ENCODE measurements at regions not wholly inside any gene's neighbourhood (a gene's known extent, or its start where the extent isn't known, plus 50 kb on each side); places are given as distances from the start of the nearest gene placed in this dataset.

DNA sequence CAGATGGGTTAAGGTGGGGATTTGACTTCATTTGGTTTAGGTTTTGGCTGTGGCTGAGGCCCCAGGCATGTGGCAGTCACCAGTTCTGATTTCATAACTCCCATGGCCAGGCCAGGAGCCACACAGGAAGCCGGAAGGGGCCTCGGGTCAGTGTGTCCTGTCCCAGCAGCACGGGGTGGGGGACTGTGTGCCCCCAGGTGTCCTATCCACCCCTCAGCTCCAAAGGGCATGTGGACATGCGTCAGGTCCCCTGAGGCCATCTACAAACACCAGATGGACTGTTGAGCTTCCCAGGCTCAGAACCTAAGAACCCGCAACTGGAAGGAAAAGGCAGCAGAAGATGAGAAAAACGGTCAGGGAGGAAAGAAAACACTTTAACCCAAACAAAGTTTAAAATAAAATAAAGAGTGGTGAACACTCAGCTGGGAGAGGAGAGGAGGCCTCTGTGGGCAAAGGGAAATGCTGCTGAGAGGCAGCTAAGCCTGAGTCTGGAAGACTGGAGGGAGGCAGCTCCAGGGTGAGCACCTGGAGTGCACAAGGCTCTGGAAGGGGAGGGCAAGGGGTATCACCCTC lies 260.8 kb downstream of the AUH start:
- DNase-seq (ENCODE audit: low read depth, low spot score) (no peak), ATAC-seq (no peak)
- no peak overlapping the region for H3K27ac ChIP-seq (ENCODE audit: low read length)
- no peak overlapping the region for H3K4me3 ChIP-seq (ENCODE audit: low read depth in 2 of 2, low read length in 2 of 2)
- no TSS peak for BruUV-seq (replicated peaks)
- TF ChIP-seq TCF7L2 (IDR thresholded peaks at IDR 0.05; ENCODE audit: low read depth, low read length) (no peak), CTCF (IDR thresholded peaks at IDR 0.05) (no peak), SIN3A (IDR thresholded peaks at IDR 0.05; ENCODE audit: borderline replicate concordance, insufficient read depth, low read depth, low read length) (no peak), POLR2AphosphoS5 (IDR thresholded peaks at IDR 0.05; ENCODE audit: low read depth, low read length) (no peak)
- TF ChIP-seq, protein P1, sequence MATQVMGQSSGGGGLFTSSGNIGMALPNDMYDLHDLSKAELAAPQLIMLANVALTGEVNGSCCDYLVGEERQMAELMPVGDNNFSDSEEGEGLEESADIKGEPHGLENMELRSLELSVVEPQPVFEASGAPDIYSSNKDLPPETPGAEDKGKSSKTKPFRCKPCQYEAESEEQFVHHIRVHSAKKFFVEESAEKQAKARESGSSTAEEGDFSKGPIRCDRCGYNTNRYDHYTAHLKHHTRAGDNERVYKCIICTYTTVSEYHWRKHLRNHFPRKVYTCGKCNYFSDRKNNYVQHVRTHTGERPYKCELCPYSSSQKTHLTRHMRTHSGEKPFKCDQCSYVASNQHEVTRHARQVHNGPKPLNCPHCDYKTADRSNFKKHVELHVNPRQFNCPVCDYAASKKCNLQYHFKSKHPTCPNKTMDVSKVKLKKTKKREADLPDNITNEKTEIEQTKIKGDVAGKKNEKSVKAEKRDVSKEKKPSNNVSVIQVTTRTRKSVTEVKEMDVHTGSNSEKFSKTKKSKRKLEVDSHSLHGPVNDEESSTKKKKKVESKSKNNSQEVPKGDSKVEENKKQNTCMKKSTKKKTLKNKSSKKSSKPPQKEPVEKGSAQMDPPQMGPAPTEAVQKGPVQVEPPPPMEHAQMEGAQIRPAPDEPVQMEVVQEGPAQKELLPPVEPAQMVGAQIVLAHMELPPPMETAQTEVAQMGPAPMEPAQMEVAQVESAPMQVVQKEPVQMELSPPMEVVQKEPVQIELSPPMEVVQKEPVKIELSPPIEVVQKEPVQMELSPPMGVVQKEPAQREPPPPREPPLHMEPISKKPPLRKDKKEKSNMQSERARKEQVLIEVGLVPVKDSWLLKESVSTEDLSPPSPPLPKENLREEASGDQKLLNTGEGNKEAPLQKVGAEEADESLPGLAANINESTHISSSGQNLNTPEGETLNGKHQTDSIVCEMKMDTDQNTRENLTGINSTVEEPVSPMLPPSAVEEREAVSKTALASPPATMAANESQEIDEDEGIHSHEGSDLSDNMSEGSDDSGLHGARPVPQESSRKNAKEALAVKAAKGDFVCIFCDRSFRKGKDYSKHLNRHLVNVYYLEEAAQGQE (IDR thresholded peaks at IDR 0.05; ENCODE audit: insufficient read depth in 1 of 2, low read depth in 2 of 2, low read length in 1 of 2), result no peak
- in situ Hi-C loops (cut with HindIII; ENCODE audit: low pct_unique_long_range_greater_than_20kb, low sequenced_read_pairs) (no loop called here), intact Hi-C loops (cut with micrococcal nuclease; ENCODE audit: unreplicated experiment) (no loop called here)
- no peaks in the 10 kb centered on the region for H3K27me3 ChIP-seq (ENCODE audit: control insufficient read depth, insufficient read depth, low read length)
- H3K36me3 ChIP-seq (ENCODE audit: control insufficient read depth, insufficient read depth, low read length), result no peaks in the 10 kb centered on the region
- H3K4me1 ChIP-seq (ENCODE audit: control insufficient read depth, insufficient read depth, low read length), result 0 out of 2 replicates have a peak, but pooled peaks cover 3% of the 10 kb centered on the region
- H3K9me3 ChIP-seq (ENCODE audit: control insufficient read depth, insufficient read depth, low read depth, low read length), result no peaks in the 10 kb centered on the region
- ChIA-PET POLR2A (no interaction called here), CTCF (no interaction called here)

DNA sequence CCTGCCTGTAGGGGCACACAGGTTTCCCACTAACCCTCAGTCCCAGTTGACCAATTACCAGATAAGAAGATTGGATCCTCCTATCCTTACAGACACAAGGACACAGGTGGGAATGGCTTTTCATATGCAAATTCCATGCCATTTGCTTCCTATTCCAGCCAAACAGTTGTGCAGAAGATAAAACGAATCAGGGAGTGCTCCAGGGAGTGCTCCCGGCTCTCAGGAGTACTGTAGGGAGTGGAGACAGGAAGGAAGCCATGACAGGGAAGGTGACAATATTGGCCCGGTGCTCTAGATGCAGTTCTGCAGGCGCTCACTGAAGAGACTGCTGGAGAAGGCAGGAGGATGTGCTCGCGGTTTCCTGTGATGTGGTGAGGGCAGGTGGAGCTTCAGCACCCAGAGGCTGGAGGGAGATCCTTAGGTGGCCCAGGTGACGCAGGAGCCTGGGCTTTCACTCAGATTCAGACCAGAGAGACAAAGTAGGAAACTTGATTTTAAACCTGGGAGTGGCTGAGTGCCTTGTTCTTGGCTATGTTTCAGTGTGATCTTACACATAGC lies 260.0 kb downstream of the AUH start:
- intact Hi-C loops (cut with micrococcal nuclease; ENCODE audit: unreplicated experiment) (no loop called here), in situ Hi-C loops (cut with HindIII; ENCODE audit: low pct_unique_long_range_greater_than_20kb, low sequenced_read_pairs) (no loop called here)
- ChIA-PET CTCF (no interaction called here), POLR2A (no interaction called here)
- no TSS peak for BruUV-seq (replicated peaks)
- no peaks in the 10 kb centered on the region for H3K9me3 ChIP-seq (ENCODE audit: control insufficient read depth, insufficient read depth, low read depth, low read length)
- TF ChIP-seq TCF7L2 (IDR thresholded peaks at IDR 0.05; ENCODE audit: low read depth, low read length), result no peak
- TF ChIP-seq CTCF (IDR thresholded peaks at IDR 0.05), result no peak
- no peak for TF ChIP-seq SIN3A (IDR thresholded peaks at IDR 0.05; ENCODE audit: borderline replicate concordance, insufficient read depth, low read depth, low read length)
- TF ChIP-seq POLR2AphosphoS5 (IDR thresholded peaks at IDR 0.05; ENCODE audit: low read depth, low read length), result no peak
- TF ChIP-seq, protein P1 (IDR thresholded peaks at IDR 0.05; ENCODE audit: insufficient read depth in 1 of 2, low read depth in 2 of 2, low read length in 1 of 2), result no peak
- DNase-seq (ENCODE audit: low read depth, low spot score) (no peak), ATAC-seq (no peak)
- no peak overlapping the region for H3K4me3 ChIP-seq (ENCODE audit: low read depth in 2 of 2, low read length in 2 of 2)
- H3K27ac ChIP-seq (ENCODE audit: low read length), result no peak overlapping the region
- no peaks in the 10 kb centered on the region for H3K27me3 ChIP-seq (ENCODE audit: control insufficient read depth, insufficient read depth, low read length)
- H3K36me3 ChIP-seq (ENCODE audit: control insufficient read depth, insufficient read depth, low read length), result no peaks in the 10 kb centered on the region
- 0 out of 2 replicates have a peak, but pooled peaks cover 3% of the 10 kb centered on the region for H3K4me1 ChIP-seq (ENCODE audit: control insufficient read depth, insufficient read depth, low read length)
